ENCODE measurements at regions not wholly inside any gene's neighbourhood (a gene's known extent, or its start where the extent isn't known, plus 50 kb on each side); places are given as distances from the start of the nearest gene placed in this dataset.

GRCh38 chrX:52425775-52426174, 57.0 kb downstream of the XAGE2 start:
- peak; percentile 30 for DNase-seq (ENCODE audit: low read depth)

DNA sequence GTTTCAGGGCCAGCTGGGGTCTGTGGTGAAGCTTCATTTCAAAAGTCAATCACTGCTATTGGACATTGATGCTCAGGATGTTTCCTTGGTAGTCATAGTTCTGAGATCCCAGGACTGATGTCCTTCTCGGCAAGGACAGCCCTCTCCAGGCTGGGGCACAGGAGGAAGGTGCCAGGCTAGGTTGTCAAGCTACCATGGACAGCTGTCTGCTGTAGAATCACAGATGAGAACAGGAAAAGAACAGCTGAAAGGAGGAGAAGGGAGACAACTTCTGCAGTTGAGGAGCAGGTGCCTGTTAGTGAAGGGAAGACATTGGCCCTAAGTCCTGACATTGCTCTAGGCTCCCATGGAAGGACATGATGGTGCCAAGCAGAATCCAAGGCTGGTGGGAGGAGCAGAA, 58.0 kb downstream of the XAGE2 start:
- DNase-seq (ENCODE audit: low read depth) = no peak

DNA sequence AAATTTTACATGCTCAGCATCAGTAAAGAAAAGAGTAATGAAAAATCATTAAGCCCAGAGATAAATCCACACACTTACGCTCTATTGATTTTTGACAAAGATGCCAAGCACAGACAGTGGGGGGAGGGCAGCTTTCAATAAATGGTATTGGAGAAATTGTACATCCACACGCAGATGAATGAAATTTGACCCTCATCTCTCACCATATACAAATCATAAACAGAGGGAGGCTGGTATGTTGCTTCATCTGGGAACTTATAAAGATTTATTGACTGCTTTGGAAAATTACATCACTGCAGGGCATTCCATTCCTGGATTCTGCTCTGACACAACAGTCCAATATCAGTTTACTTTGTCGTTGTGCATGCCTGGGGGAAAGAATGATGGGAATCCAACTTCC, 58.4 kb upstream of the XAGE1A start:
- DNase-seq (ENCODE audit: low read depth) = no peak
